ENCODE measurements at regions not wholly inside any gene's neighbourhood (a gene's known extent, or its start where the extent isn't known, plus 50 kb on each side); places are given as distances from the start of the nearest gene placed in this dataset.

- Histone ChIP-seq H3K9me3 (ENCODE audit: low read length) (no peaks in the 10 kb centered on the region), H3K9me2 (ENCODE audit: insufficient read depth, low read length) (no peaks in the 10 kb centered on the region), H3K79me2 (replicated peaks; ENCODE audit: insufficient read depth, low read length) (no peaks in the 10 kb centered on the region), H3F3A (ENCODE audit: insufficient read depth, low read length, poor library complexity, severe bottlenecking) (no peaks in the 10 kb centered on the region), H2AFZ (ENCODE audit: low read depth, low read length) (no peak overlapping the region), H3K9ac (ENCODE audit: low read length) (no peak overlapping the region), H3K27me3 (ENCODE audit: insufficient read depth, low read depth, low read length) (no peaks in the 10 kb centered on the region), H3K4me2 (ENCODE audit: low read length) (no peak overlapping the region), H4K20me1 (ENCODE audit: insufficient read depth) (no peaks in the 10 kb centered on the region), H3K27ac (ENCODE audit: low read length) (no peak overlapping the region), H3K4me3 (ENCODE audit: low read length) (no peak overlapping the region), H3K36me3 (ENCODE audit: insufficient read depth, low read length) (no peaks in the 10 kb centered on the region)
- TF ChIP-seq EP300 (conservative IDR thresholded peaks at IDR 0.05; ENCODE audit: poor library complexity, severe bottlenecking) (no peak), SMC3 (conservative IDR thresholded peaks at IDR 0.05; ENCODE audit: poor library complexity) (no peak), POLR2AphosphoS5 (IDR thresholded peaks at IDR 0.05) (no peak), RAD21 (conservative IDR thresholded peaks at IDR 0.05) (no peak), TAF1 (IDR thresholded peaks at IDR 0.05; ENCODE audit: low read depth) (no peak), EZH2 (IDR thresholded peaks at IDR 0.05; ENCODE audit: borderline replicate concordance, insufficient read depth, low read length, poor library complexity, severe bottlenecking) (no peak), CTCF (IDR thresholded peaks at IDR 0.05; ENCODE audit: poor library complexity, severe bottlenecking) (no peak), MXI1 (conservative IDR thresholded peaks at IDR 0.05; ENCODE audit: poor library complexity, severe bottlenecking) (no peak), REST (IDR thresholded peaks at IDR 0.05; ENCODE audit: borderline replicate concordance) (no peak)
These were observed 114.6 kb upstream of the HSF2 start for GRCh38 chr6:122284848-122285247.

GRCh38 chr6:122285292-122285913 lies 114.0 kb upstream of the HSF2 start:
- Histone ChIP-seq H3F3A (ENCODE audit: insufficient read depth, low read length, poor library complexity, severe bottlenecking) (no peaks in the 10 kb centered on the region), H3K27me3 (ENCODE audit: insufficient read depth, low read depth, low read length) (no peaks in the 10 kb centered on the region), H3K9me2 (ENCODE audit: insufficient read depth, low read length) (no peaks in the 10 kb centered on the region), H3K9ac (ENCODE audit: low read length) (no peak overlapping the region), H3K9me3 (ENCODE audit: low read length) (no peaks in the 10 kb centered on the region), H3K4me2 (ENCODE audit: low read length) (no peak overlapping the region), H3K79me2 (replicated peaks; ENCODE audit: insufficient read depth, low read length) (no peaks in the 10 kb centered on the region), H3K4me3 (ENCODE audit: low read length) (no peak overlapping the region), H4K20me1 (ENCODE audit: insufficient read depth) (no peaks in the 10 kb centered on the region), H3K36me3 (ENCODE audit: insufficient read depth, low read length) (no peaks in the 10 kb centered on the region), H2AFZ (ENCODE audit: low read depth, low read length) (no peak overlapping the region), H3K27ac (ENCODE audit: low read length) (no peak overlapping the region)
- TF ChIP-seq TAF1 (IDR thresholded peaks at IDR 0.05; ENCODE audit: low read depth), result no peak
- no peak for TF ChIP-seq REST (IDR thresholded peaks at IDR 0.05; ENCODE audit: borderline replicate concordance)
